Femur (tissue), 1 donor: ENCODE measurements at regions not wholly inside any gene's neighbourhood (a gene's known extent, or its start where the extent isn't known, plus 50 kb on each side); places are given as distances from the start of the nearest gene placed in this dataset.

ENCODE experiments used
- DNase-seq: peaks from one replicate; pipeline ENCODE4 v3.0.0-alpha.2; 2017

DNA sequence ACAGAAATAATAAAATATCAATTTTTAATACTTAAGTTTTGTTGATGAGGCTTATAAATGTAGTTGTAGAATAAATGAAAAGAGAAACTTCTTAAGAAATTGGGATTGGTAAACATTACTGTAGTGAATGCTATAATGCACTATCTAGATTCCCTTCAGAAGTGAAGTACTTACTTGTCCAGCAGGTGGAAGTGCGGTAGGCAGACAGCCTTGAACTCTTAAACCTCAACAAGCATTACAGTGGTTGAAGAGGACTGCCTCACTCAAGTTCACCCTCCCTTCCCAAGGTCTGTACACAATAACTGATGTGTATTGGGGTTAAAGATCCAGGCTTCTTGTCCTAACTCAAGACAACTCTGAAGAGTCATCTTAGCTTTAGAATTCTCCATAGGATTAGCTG is 931.0 kb upstream of the LRRTM1 start:
- DNase-seq: no peak

DNA sequence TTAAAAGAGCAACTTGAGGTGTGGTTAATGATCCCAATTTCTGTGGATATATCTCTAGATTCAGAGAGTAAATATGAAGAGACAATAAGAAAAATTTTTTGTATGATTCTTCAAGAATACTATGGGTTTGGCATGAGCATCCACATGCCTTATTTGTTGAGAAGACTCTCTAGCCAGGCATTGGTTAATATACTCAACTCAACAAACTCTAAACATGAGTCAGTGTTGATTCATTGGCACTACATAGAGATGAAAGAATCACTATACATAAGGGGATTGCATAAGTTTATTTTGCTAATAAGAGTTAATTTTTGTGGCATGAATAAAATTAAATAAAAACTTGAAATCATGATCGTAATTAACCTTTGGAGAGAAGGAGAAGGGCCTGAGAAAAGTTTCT is 930.2 kb upstream of the LRRTM1 start:
- no peak for DNase-seq

DNA sequence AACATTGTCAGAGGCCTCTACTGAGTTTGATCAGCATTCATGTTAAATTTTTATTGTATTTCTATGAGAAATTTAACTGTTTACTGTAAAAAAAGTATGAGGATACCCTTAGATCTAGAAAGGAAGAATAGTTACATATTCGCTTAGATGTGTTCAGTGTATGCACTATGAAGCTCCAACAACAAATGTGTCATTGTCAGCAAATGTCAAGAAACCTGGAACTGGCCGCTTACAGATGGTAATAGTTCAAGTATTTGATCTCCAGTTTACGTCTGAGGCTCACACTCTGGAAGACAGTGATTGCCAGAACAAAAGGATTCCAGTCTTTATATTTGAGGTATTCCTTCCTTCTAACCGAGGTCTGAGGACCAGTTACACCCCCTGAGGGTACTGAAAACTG is 921.2 kb upstream of the LRRTM1 start:
- no peak for DNase-seq

DNA sequence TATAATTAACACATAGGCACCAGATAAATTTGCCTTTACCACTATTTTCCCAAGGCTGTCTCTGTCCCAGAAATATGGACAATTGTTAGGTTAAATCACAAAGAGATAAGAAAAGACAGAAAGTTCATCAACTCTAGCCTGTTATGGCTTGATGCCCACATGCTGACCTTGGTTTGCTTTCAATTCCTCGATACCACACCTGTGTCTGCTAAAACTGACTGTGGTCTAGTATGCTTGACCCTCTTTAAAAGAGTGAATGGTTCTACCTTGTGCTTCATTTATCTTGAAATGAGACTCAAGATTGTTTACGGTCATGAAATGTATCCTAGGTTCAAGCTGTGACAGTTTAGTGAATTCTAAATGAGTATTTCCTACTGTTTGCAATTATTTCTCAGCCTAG is 909.0 kb upstream of the LRRTM1 start:
- no peak for DNase-seq

DNA sequence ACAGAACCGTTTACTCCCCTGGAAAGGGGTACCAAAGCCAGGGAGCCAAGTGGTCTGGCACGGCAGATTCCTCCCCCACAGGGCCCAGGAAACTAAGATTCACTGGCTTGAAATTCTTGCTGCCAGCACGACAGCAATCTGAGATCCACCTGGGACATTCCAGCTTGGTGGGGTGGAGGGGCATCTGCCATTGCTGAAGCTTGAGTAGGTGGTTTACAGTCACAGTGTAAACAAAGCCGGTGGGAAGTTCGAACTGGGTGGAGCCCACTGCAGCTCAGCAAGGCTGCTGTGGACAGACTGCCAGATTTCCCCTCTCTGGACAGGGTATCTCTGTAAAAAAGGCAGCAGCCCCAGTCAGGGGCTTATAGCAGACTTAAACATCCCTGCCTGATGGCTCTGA is 901.7 kb upstream of the LRRTM1 start:
- no peak for DNase-seq

DNA sequence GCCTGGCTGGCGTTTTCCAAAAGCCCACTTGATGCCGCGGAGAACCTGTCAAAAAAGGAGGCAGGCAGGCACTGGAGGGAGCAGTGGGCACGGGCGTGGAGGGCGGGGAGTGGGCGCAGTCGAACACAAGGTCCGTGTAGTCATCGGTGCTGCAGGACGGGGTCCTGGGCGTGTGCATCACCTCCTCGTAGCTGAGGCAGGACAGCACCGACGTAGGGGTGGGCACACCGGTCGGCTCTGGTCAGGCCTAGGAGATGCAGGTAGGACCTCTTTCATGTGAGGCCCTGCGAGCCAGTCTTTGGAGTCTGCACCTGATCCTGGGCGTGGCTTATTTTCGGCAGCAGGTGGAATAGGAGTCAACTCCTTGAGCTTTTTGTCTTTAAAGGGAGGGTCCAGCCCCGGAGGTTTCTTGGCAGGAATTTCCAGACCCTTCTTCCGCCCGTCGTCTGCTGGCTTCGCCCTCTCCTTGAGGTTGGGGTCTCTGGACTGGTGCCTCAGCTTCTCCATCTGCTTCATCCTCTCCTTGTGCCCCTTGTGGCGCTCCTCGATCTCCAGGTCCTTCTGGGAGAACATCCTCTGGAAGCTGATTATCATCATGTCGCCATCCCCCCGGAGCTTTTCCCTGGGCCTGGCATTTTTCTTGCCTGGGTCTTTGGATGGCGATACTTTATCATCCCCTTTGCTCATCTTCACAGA is 892.5 kb upstream of the LRRTM1 start:
- DNase-seq: no peak

DNA sequence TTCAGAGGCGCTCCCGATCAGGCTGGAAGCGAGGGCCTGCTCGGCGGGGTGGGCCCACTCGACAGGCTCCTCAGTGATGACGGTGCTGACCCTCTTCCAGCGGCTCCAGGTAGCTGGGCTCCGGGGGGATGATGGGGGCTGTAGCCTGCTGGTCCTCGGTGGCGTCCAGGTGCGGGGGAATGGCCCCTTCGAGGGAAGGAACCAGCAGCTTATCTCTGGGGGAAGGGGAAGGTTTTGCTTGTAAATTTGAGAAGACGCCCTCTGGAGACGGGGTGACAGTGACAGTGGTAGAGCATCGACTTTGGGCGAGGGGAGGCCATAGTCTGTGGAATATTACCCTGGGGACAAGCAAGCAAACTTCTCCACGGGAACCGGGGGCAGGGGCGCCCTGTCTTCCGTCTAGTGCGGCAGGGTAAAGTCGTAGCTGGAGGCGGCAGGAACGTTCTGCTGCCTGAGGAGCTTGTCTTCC is 891.9 kb upstream of the LRRTM1 start:
- no peak for DNase-seq

DNA sequence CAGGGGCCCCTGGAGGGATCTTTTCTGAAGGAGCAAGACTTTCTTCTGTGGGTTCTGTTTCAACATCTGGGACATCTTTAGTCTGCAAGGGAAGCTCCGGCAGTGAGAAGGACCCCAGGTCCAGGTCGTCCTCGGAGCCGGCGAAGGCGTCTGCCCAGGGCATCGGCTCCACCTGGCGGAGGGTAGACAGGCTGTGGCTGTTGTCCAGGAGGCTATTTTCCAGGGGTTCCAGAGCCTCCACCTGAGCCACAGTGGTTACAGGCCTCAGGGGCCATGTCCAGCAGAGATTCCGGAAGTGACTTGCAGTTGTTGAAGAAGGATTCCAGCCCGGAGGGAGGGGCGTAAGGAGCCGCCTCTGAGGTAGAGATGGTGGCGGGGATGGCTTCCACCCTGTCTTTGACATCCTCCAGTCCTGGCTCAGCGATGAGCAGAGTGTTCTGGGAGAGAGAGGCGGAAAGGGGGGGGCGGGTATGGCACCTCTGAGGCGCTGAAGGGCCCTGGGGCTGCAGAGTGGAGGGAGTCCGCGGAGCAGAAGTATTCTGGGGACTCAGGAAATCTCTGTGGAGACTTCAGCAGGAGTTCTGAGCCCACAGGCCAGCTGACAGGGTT is 891.3 kb upstream of the LRRTM1 start:
- DNase-seq: no peak

DNA sequence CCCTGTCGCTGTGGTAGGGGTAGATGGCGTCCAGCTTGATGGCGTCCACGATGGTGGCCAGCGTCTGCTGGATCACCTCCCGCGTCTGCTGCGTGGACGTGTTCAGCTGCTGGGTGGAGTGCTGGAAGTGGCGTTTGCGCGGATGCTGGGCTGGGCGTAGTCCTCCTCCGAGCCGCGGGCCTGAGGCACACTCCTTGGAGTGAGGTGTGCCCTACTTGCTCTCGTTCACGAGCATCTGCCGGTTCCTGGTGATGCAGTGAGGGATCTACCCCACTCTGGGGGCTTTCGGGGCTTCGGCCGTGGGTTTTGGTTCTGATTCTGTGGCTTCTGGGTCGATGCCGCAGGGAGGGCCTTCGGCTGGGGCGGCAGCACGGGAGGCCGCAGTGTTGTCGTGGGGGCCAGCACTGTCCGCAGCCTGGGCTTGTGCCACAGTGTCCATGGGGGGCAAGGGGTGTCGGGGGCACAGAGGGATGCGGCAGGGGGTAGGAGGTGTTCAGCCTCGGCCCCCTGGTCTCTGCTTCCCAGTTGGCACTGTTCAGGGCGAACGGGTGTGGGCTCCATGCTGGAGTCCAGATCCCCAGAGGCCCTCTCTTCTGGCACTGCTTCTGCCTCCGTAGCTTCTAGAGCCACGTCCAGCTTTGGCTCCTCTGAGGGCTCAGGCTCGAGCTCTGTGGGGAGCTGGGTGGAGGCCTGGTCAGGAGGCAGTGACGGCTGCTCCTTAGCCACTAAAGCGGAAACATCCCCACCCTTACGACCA is 890.6 kb upstream of the LRRTM1 start:
- DNase-seq: no peak

DNA sequence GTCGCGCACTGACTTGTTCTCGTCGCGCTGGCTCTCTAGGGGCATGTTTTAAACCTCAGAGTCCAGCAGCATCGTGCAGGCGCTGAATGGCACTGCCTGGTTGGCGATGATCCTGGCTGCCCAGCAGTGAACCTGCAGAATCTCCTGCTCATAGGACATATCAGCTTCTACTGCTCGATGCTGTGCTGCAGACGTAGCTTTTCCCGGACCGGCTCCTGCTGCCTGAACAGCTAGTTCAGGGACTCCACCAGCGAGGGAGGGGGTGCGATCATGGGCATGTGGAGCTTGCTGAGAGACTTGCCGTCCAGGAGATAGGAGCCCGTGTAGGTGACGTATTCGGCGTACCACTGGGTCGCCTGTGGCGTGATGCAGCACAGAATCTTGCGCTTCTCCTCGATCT is 890.0 kb upstream of the LRRTM1 start:
- DNase-seq: no peak

DNA sequence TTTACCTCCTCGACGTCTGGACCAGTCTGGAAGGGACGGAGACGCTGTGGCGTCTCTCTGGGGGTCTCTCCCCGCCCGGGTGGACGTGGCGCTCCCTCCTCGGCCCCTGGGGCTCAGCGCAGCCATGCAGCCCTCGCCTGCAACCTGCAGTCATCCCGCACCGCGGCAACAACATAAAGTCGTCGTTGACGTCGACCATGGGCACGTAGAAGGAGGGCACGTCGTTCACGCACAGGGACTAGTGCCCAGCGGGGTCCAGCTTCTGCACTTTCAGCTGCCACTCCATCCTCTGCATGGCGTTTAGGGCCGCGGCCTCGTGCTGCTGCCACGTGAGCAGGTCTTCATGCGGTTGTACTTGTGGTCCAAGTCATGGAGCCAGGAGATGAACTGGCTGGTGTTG is 889.6 kb upstream of the LRRTM1 start:
- DNase-seq: no peak

DNA sequence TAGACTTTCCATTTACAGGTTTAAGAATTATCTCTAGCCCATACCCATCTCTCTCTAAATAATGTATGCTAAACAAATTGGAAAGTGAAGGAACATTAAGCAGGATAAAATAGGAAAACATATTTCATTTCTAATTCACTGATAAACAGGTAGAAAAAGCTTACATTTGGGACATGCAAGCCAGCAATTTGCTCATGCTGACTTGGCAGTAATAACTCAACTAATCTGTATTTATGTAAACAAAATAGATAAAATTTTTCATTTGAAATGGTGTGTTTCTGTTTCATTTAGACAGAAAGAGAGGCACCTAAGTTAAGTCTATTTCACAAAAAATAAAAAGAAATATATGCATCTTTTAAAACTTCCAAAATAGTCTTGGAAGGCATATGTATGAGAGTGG is 877.3 kb upstream of the LRRTM1 start:
- no peak for DNase-seq

DNA sequence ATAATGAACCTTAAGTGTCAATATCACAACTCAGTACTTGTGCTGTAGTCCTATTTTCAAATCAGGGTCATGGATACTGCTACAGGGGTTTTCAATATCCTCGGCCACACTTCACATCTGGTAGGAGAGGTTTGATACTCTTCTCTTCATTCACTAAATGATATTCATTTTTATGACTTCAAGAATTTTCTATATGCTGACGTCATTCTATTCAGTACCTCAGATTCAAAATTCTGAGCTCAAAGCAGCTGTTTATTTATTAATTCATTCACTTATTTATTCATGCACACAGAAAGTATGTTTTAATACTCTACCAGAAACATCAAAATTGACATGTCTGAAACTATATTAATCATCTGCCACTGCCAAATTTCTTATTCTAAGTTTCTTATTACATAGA is 866.9 kb upstream of the LRRTM1 start:
- no peak for DNase-seq

DNA sequence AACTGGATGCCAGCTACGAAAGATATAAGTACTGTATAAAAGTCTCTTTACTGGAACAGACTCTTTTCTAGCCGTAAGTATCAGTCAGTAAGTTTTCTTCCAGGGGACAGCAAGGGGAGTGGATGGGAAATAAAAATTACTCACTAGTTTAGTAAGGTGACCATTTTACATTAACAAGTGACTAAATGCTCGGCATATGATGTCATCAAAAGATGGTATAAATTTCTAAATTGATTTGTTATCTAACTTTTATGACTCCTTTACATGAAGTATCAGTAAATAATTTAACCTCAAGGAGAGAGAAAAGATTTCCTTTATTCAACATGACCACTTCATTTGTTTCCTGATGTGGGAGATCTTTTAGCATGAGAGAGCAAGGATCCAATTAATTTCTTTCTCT is 859.0 kb upstream of the LRRTM1 start:
- no peak for DNase-seq

DNA sequence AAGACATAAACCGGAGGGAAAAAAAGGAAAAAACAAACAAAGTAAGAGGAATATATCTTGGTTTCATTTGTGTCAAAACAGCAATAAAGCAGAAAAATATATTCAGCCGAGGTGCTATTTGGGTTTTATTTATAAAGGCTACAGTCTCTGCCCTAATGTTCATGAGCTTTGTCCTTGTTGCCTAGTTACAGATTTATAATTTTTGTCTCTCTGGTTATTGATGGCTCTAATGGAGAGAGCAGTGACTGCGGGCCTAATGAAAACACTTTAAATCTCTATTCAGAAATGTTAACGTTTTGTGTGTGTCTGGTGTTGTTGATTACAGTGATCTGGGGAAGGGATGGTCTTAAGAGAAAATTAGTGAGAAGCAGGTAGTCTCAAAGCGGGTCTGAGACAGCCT is 854.0 kb upstream of the LRRTM1 start:
- DNase-seq: no peak

DNA sequence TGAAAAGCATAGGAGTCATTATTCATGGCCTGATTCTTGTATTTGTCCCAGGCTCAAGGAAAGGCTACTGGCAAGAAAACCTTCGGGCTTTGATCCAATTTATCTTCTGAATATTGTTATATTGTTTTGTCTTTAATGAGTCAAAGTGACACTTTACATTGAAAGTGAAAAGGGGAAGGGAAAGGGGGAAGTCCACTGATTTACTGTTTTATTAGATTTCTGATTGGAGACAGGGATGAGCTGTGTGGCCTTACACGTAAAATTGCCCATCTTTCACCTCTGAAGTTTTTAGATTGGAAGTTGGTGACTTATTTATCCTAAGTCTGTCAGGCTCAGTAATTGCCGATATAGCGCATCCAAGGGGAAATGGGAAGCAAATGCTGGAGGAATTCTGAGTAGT is 843.8 kb upstream of the LRRTM1 start:
- no peak for DNase-seq

DNA sequence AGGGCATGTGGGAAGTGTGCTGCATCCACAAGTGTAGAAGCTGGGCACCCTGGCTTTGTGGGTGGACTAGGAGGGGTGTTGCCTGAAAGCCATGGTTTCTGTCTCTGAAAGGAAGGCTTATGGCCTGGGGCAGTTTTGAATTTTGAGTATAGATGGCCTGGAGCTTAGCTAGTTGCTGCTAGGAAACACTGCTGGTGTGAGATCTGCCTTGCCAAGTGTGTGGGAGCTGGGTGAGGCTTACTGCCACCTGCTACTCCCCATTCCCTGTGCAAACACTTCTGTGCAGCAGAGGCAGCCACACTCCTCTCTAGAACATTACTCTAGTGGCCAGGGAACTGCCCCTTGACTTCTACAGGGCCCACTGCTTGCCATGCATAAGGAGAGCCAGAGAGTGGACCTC is 831.7 kb upstream of the LRRTM1 start:
- DNase-seq: no peak

DNA sequence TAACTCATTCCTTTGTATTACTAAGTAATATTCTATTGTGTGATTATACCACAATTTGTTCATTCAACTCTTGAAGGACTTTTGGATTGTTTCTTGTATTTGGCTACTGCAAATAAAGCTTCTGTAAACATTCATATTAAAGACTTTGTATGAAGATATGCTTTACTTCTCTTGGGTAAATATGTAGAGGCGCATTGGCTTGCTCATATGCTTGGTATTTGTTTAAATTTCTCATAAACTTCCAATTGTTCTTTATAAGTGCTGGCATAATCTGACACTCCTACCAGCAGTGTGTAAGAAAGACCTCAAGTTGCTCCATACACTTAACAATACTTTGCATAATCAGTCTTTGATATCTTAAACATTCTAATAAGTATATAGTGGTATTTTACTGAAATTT is 792.8 kb upstream of the LRRTM1 start:
- no peak for DNase-seq

DNA sequence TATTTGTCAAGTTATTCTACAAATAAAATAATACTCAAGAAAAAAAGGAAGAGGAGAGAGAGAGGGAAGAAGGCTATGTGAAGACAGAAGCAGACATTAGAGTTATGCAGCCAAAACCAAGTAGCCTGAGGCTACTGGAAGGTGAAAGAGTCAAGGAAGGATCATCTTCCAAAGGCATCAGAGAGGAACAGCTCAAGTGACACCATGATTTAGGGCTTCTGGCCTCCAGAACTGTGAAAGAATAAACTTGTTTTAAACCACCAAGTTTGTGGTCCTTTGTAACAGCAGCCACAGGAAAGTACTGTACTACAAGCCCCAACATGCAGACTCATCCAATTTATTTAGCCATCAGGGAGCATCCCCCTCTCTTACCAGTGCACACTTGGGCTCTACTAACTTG is 788.5 kb upstream of the LRRTM1 start:
- DNase-seq: no peak

DNA sequence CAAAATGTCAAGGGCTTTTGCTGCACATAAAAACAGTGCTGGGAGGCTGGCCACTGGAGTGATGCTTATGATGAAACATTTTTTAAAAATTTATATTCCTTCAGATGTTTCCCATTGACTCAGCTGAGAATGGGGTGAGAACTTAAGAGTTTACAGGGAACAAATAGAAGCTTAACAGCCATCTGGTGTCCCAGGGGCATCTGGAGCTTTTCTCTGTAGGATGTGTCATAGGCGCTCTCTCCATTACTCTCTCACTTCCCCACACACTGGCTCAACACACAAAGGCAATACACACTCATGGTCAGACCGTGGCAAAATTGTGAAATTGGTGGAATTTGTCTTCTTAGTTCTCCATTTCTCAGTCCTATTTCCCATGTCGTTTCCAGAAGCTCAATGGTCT is 783.1 kb upstream of the LRRTM1 start:
- no peak for DNase-seq

DNA sequence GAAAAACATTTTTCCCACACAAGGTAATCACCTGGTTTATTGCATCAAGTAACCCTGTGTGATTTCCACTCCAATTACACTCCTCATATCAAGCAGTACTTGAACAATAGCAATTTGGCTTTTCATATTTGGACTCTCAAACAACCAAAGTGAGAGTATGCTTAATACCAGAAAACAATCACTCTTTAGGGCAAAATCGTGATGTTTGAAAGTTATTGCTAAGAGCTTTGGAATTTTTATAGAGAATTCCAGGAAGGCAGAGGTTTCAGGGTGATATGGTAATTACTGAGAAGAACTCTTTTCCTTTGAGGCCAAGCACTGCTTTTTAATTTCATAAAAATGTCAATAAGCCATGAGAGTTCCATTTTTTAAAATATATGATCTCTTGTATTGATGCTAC is 779.5 kb upstream of the LRRTM1 start:
- no peak for DNase-seq

DNA sequence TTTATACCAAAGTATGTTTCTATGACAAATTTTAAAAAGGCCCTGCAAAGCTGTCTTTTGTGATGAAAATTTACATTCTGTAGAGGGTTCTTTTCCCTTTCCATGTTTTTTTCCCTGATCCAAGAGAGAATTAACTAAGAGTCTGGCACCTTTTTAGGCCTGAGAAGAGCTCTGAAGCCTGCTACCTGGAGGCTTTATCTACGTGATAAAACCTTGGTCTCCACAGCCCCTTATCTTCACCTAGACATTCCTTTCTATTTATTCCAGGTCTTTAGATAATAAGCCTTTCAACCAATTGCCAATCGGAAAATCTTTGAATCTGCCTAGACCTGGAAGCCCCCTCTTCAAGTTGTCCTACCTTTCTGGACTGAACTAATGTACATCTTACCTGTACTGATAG is 774.1 kb upstream of the LRRTM1 start:
- no peak for DNase-seq

DNA sequence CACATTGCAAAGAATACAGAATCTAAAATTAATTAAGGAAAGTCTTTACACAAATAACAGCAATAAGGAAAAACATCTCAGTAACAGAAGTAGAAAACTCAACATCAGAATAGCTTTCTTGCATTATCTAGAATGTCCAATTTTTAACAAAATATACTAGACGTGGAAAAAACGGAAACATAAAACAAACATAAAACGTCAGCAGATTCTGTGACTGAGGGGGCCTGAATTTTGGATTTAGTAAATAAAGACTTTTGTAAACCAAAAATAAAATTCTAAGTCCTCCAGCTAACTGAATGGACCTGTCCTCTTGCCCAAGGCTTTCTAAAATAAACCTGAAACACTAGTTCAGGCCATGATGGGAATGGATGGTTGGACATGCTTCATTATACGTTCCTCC is 773.5 kb upstream of the LRRTM1 start:
- DNase-seq: no peak

DNA sequence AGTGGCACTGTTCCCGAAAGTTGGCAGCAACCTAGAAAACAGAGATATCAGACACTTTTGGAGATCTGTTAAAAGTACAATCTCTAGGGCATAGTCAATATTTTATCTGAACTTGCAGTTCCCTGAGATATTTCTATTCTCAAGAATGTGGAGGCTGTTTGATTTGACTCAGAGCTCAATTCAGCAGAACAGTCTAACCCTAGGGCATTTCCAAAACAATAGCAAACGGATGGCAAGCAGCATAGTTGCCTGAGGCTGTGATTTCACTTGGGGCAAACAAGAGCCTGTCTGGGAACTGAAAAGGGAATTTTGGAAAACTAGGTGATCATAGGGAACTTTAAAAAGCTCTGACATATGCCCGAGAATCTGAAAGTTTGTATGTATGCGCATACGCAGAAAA is 772.8 kb upstream of the LRRTM1 start:
- no peak for DNase-seq
